ENCODE measurements at regions not wholly inside any gene's neighbourhood (a gene's known extent, or its start where the extent isn't known, plus 50 kb on each side); places are given as distances from the start of the nearest gene placed in this dataset.

DNA sequence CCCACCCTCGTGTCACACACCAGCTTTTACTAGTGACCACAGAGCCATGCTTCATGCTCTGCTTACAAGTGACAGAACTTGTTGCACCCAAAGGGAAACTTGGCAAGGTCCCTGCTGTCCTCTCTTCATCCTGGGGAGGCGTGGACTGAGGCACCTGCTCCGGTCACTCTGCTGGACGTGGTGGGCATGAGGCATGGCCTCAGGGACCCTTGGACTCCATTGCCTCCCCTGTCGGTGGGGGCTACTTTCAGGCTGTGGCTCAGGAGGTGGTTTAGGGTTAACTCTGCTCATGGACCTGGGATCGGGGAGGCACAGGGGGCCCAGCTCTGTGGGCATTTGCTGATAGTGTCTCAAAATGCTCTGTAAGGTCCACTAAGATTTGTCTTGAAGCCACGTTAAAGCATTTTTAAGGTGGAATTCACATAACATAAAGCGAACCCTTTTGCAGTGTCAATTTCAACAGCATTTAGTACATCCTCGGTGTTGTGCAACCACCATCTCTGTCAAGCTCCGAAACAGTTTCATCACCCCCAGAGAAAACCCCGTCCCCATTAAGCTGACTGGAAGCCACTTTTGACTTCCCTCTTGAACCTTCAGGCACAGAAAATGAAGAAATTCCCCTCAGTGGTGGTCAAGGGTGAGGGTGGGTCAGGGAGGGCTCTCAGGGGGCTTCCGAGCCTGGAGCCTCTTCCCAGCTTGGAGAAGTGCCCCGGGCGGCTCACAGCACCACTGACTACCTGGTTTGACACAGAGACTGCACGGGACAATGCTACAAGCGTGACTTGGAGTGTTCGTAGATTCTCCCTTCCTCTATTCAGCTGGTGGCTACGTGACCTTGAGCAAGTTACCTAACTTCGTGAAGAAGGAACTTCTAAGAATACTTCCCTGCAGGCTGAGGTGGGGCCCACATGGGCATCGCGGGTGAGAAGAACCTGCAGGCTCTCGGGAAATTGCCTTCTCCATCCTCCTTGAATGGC lies 100.0 kb upstream of the HDAC4 start:
- no peak for DNase-seq (ENCODE audit: low read depth in 2 of 2)

DNA sequence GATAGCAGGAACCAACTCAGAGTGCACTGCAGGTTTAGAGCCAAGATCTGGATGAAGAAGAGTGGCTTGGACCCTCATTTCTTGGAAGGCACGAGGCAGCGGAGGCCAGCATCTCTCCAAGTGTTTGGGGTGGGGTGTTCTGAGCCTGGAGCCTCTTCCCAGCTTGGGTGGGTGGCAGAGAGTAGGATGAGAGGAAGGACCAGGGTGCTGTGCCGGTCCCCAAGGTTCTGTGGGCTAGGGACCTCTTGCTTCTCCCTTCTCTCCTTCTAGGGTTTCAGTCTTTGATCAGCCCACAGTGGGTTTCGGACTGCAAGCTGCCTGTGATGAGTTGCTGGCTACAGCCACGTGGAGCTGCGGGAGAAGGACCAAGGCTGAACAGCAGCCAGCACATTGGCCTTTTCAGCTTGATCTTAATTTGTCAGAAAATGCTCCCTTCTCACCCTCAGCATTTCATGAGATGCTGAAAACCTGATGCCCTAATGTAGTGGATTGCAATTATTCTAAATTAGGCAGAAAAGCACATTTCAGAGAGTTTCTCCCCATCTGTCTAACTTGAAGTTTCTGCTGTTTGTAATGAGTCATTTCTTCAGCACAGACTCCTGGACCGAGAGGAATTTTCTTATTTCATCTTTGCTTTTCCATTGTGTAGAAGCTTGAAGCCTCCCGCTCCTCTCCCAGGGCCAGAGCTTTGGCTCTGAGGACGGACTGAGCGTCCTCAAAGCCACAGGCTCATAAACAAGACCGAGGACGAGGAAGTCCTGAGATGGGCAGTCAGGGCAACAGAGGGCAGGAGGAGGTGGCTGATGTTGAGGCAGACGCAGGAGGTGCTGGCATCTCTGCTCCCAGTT lies 99.1 kb upstream of the HDAC4 start:
- no peak for DNase-seq (ENCODE audit: low read depth in 2 of 2)

DNA sequence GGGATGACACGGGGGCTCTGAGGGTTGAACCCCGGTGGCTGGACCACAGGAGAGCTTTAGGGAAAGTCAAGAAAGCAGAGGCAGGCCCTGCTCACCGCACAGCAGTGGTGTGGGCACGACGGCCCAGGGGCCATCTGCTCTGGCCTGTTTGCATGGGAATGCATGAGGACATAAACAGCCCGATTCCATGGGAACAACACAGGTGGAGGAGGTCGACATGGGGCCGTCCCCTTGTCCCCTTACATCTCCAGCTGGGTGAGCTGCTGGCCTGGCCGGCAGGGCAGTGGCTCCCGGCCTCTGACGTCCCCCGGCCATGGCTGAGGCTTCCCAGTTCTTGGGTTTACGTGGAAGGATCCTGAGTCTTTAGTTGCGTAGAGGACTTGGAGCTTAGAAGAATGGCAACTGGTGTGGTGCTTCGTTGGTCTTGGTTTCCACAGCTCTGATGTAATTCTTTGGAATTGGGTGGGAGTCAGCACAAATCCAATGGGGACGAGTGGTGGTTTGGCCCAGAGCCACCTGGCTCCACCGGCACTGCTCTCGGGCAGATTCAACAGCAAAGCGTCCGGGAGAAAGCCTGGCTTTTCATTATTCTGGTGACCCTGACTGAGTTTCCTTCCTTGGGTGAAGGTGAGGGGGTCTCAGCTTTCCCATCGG lies 98.3 kb upstream of the HDAC4 start:
- DNase-seq (ENCODE audit: low read depth in 2 of 2), result peak; percentile 5 to 11

DNA sequence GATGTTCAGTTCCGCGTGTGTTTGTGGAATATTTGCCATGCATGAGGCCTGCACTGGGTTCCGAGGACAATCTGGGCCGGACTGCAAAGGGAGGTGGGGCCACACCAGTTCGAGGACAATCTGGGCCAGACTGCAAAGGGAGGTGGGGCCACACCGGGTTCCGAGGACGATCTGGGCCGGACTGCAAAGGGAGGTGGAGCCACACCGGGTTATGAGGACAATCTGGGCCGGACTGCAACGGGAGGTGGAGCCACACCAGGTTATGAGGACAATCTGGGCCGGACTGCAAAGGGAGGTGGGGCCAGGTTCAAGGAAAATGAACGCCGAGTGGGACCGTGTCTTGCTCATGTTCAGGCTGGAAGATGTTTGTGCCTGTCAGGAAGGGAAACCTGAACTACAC lies 97.8 kb upstream of the HDAC4 start:
- no peak for DNase-seq (ENCODE audit: low read depth in 2 of 2)

DNA sequence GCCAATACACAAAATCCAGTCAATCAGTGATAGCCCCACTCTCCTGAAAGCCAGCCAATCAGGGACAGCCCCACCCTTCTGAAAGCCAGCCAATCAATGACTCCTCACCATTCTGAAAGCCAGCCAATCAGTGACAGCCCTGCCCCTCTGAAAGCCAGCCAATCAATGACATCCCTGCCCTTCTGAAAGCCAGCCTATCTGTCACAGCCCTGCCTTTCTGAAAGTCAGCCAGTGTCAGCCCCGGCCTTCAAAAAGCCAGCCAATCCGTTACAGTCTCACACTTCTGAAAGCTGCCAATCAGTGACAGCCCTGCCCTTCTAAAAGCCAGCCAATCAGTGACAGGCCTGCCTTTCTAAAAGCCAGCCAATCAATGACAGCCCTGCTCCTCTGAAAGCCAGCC lies 95.9 kb upstream of the HDAC4 start:
- DNase-seq (ENCODE audit: low read depth in 2 of 2), result no peak

DNA sequence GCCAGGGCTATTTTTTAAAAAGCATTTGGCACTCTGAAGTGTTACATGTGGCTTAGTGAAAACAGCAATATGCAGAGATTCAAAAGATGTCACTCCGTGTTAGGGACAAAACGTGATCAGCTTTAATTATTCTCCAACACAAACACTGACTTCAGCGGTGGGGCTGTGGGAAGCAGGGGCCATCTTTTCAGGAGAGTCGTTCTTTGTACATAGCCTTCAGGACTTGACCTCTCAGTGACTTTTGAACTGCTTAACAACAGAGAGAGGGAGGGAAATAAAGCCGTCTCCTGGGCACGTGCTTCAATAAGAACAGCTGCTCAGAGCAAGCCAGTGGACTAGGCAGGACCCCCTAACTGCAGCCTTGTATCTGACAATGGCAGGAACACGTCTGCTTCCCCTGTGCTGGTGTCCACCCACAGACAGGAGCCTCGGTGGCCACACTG lies 95.0 kb upstream of the HDAC4 start:
- DNase-seq (ENCODE audit: low read depth in 2 of 2), result no peak

DNA sequence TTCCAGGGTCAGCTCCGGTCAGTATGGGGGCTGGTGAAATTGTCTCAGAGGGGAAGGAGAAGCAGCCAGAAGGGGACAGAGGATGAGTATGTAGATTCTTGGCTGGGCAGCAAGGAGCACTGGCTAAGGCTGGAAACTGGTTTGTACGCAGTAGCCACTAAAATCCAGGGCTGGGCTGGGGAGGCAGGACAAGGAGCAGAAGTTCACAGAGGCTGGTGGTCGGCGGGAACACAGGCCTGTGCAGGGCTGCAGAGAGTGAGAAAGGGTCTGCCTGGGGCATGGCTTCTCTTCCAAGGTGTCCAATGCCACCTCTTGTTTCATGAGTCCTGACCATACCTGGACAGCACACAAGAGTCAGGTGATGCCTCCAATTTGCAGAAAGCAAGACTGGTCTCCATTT lies 94.4 kb upstream of the HDAC4 start:
- no peak for DNase-seq (ENCODE audit: low read depth in 2 of 2)

DNA sequence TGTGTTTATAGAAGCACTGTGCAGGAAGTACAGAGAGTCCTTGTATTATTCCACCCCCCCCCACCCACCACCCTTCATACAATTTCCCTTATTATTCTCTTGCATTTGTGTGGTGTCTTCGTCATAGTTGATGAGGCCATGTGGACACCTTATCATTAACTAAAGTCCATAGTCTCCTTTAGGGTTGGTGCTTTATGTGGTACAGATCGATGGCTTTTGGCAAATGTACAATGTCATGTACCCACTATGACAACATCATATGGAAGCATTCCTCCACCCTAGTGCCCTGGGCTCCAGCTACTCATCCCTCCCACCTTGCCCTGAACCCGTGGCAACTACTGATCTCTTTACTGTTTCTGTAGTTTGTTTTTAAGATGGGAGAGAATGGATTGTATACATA lies 93.8 kb upstream of the HDAC4 start:
- DNase-seq (ENCODE audit: low read depth in 2 of 2), result no peak

DNA sequence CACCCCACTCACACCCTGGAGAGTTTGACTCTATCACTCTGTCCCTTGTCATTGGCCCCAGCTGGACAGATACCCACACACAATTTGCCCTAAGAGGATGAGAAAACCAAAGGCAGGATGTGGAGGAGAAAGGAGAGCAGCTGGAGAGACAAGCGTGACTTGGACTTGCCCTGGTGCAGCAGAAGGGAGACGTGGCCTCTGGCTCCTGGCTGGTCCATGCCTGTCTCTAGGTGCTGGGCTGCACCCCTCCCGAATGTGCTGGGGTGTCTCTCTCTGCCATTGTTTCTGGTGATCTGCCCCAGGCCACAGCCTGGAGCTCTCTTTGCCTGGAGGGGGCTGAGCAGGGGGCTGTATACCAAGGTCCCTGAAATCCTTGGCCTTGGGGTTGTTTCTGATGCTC lies 88.7 kb upstream of the HDAC4 start:
- DNase-seq (ENCODE audit: low read depth in 2 of 2), result no peak

DNA sequence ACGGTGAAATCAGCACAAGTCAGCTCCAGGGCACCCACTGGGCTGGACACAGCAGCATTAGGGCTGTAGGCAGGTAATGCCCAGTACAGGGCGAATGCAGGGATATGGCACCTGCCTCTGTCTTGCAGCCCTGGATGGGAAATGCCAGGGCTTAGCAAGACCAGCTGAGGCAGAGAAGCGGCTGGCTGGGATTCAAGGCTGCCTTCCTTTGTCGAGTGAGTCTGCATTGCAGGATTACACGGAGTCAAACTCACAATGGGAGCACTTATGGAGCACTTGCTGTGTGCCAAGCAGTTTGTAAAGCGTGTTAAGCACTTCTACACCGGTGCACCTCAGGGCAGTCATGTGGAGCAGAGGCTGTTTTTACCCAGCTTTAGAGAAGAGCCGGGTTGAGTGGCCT lies 87.3 kb upstream of the HDAC4 start:
- no peak for DNase-seq (ENCODE audit: low read depth in 2 of 2)

DNA sequence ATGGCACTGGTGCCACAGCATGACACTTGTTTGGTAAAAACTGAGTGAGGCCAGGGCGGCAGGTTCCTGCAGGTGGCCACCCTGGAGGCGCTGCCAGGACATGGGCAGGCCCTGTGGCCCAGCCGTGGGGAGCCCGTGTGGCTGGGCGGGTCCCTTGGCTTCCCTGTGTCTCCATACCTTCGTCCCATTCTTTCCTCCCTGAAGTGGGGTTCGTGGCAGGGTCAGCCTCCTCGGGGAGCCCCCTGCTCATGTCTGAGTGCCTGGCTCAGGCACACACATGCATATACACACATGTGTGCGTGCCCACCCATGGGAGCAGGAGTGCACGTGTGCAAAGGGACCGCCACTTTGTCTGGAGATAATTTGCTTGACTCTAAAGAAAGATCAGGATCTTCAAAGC lies 86.5 kb upstream of the HDAC4 start:
- no peak for DNase-seq (ENCODE audit: low read depth in 2 of 2)

DNA sequence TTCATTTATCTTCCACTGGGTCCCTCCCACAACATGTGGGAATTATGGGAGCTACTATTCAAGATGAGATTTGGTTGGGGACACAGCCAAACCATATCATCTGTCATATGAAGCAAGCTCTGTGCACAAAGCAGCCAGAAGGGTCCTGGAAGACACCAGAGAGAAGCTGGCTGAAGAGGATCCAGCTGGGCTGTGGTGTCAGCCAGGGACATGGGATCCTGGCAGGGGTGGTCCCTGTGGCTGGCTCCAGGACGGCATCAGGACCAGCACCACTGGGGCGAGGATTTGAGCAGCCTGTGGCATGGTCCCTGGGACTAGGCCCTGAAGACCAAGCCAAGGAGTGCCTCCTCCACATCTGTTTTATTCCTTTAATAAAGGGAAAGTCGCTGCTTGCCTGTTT lies 84.8 kb upstream of the HDAC4 start:
- no peak for DNase-seq (ENCODE audit: low read depth in 2 of 2)

DNA sequence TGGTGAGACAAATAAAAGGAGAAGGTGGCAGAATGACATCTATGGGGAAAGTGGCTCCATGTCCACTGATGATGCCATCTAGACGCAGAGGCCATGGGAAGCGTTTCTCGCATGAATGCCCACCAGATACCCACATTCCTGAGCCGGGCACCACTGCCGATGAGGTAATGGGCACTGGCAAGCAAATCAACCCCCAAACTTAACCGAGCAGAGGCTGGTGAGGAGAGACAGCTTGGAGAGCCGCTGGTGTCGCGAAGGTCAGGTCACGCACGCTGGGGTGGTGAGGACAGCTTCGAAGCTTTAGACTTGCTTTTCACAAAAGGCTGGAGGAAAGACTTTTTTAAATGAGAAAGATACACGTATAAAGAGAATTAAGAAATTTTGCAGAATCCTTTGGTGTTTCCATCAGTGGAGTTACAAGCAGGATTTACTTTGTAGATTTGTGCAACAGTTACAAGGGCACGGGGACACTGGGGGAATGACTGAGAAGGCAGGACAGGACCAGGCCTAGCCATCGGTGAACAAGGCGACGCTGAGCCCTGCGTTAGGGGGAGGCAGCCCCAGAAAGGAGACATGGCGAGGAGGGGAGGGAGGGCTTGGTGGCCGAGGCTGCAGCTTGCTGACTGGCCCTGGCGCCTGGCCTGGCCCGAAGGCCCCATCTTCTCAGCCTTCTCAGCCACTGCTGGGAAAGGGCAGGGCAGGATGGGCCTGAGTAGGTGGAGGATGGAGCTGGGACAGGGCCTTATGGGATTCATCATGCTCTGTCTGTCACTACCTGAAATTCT lies 83.9 kb upstream of the HDAC4 start:
- DNase-seq (ENCODE audit: low read depth in 2 of 2), result no peak

DNA sequence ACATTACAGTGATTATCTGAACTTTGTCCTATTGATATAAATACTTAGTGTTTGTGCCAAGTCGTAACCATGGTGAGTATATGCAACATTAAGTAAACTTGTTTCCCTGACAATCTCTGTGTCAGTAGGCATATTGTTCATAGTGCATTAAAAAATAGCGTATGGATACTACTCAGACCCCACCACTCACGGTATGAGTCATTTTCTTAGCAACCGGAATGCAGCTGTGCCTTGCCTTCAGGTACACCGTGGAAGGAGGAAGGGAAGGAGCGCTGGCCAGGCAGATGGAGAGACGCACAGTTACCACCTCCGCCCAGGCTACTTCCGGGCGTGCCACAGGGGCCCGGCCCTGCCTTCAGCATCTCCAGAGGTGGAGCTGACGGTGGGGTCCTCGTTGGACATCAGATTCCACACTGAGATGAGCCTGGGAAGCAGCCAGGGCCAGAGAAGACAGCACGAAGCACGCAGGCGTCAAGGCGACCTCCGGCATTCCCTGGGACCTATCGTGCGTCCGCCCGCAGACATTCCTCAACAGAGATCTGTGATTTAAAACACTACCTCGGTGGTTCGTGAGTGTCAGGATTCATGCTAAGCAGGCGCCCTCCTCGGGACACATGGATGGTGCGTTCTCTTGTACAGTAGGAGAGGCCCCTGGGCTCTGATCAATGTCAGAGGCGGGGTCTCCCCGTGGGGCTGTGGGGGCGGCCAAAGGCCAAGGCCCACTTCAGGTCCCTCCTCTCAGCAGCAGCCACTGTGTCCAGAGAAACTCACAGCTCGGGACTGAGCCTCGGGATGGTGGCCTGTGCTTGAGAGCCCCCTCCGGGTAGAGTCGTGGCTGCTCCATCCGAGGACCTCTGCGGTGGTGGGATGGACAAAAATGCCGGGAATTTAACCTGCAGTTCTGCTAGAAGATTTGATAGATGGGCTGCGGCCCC lies 82.2 kb upstream of the HDAC4 start:
- no peak for DNase-seq (ENCODE audit: low read depth in 2 of 2)

DNA sequence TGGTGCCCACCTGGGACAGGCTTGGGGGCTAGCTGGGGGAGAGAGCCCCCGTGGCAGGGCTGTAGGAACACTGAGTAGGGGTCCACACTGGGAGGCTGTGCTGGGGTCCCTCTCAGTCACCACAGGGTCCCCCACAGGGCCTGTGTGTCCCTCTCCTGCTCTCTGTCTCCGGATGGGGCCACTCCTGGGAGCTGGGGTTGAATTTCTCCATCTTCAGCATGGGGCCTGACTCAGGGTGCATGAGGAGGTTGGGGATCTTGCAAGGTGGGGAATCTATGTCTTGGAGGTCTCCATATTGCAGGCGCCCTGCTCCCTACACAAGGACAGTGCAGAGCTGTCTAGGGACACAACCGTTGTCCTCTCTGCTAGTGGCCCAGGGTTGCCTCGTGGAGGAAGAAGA lies 78.7 kb upstream of the HDAC4 start:
- no peak for DNase-seq (ENCODE audit: low read depth in 2 of 2)

DNA sequence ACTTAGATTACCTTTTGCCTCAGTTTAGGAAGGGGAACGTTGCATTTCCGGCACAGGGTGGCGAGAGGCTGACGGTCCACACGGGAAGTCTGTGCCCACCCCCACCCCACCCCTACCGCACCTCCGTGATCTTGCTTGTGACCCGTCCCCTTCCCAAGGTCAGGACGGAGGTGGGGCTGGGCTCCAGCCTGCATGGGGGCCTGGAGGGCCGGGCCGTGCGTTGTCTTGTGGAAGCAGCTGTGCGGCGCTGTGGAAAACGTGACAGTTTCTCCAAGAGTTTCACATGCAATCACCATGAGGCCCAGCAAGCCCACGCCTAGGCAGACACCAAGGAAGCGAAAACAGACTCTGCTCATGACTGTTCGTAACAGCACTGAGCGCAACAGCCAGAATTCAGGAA lies 76.8 kb upstream of the HDAC4 start:
- DNase-seq (ENCODE audit: low read depth in 2 of 2), result no peak

DNA sequence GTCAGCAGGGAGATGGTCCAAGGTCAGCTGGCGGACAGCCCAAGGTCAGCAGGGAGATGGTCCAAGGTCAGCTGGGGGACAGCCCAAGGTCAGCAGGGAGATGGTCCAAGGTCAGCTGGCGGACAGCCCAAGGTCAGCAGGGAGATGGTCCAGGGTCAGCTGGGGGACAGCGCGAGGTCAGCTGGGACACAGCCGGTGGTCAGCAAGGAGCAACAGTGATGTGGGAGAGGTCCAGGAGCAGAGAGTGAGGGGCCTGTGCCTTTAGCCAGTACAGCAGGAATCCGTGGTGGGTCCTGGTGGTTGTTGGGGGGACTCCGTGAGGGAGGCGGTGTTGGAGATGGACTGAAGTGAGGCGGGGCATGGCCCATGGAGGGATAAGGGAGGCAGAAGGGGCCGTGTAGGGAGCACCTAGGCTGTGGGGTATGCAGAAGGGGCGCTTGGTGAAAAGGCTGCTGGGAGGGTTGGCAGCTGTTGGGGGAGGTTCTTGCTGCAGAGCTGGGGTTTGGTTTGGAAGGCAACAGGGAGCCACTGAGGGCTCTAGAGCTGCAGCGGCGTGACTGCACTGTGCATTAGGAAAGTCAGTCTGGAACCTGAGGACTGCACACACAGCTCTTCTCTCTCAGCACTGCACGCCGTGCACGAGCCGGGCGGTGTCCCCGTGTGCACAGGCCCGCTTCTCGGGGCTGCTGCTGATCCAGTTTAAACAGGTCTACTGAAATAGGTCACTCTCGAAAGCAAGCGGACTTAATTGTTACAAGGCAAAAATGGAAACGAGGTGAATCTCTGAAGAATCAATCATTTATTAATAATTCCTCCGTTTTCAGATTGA lies 76.2 kb upstream of the HDAC4 start:
- DNase-seq (ENCODE audit: low read depth in 2 of 2), result no peak

DNA sequence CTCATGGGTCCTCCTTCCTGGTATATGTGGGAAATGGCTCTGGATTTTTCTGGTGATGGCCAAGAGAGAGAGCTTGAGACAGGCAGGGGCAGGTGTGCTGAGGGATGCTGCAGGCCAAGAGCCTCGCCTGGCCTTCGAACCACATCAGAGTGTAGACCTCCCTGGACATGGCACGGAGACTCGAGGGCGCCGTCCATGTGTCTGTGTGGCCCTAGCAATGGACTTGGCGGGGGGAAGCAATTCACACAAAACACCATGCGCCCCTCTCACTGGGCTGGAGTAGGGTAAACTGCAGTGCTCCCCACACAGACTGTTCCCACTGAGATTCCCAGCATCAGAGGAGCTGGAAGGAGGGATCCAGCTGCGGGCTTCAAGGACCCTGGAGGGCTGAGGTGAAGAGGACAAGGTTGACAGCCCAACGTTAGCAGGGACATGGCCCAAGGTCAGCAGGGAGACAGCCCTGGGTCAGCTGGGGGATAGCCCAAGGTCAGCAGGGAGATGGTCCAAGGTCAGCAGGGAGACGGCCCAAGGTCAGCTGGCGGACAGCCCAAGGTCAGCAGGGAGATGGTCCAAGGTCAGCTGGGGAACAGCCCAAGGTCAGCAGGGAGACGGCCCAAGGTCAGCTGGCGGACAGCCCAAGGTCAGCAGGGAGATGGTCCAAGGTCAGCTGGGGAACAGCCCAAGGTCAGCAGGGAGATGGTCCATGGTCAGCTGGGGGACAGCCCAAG lies 75.4 kb upstream of the HDAC4 start:
- no peak for DNase-seq (ENCODE audit: low read depth in 2 of 2)

All from fibroblast of skin of left quadriceps (primary cell).